ENCODE measurements at regions not wholly inside any gene's neighbourhood (a gene's known extent, or its start where the extent isn't known, plus 50 kb on each side); places are given as distances from the start of the nearest gene placed in this dataset.

- TF ChIP-seq, protein P1, sequence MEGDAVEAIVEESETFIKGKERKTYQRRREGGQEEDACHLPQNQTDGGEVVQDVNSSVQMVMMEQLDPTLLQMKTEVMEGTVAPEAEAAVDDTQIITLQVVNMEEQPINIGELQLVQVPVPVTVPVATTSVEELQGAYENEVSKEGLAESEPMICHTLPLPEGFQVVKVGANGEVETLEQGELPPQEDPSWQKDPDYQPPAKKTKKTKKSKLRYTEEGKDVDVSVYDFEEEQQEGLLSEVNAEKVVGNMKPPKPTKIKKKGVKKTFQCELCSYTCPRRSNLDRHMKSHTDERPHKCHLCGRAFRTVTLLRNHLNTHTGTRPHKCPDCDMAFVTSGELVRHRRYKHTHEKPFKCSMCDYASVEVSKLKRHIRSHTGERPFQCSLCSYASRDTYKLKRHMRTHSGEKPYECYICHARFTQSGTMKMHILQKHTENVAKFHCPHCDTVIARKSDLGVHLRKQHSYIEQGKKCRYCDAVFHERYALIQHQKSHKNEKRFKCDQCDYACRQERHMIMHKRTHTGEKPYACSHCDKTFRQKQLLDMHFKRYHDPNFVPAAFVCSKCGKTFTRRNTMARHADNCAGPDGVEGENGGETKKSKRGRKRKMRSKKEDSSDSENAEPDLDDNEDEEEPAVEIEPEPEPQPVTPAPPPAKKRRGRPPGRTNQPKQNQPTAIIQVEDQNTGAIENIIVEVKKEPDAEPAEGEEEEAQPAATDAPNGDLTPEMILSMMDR (IDR thresholded peaks at IDR 0.05) = no peak
- TF ChIP-seq POLR2A (IDR thresholded peaks at IDR 0.05) = no peak
- no peak for TF ChIP-seq EP300 (IDR thresholded peaks at IDR 0.05)
Observed at GRCh38 chr13:94851576-94851975, 139.2 kb upstream of the SOX21 start.
